ENCODE measurements at regions not wholly inside any gene's neighbourhood (a gene's known extent, or its start where the extent isn't known, plus 50 kb on each side); places are given as distances from the start of the nearest gene placed in this dataset.
A peak's percentile ranks its signal among the peaks of the same experiment; 100 is the strongest.

DNA sequence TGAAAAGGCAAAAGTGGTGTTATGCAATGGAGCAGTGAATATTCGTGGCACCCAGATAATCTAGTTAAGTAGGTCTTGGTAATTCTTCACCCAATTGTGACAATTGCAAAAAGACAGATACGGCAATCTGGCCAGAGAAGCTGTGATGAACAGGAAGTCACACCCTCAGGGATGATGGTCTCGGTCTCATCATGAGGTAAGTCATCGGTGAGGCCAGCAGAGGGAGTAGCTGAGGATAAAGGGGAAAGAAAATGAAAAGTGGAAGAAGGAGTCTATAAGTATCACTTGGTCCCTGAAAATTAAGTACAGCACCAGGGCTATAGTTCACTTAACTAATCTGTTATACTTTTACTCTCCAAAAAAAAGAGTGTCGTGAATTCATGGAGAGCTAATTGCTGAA lies 258.8 kb upstream of the NCAM2 start:
- no peak for DNase-seq

DNA sequence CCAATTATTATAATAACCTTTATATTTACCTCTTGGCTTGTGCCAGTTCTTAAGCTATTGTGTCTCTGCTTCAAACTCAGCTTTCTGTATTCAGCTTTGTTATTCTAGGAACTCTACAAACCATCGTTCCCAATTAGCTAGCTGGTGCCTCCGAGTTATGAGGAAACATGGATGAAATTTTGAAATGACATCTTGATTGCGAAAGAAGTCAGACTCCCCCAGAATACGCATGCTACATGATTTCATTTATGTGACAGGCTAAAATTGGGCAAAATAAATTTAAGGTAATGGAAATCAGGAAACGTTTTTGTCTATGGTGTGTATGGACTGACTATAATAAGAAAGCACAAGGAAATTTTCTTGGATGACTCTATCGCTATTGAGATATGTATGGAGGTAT lies 256.8 kb upstream of the NCAM2 start:
- intact Hi-C loops (cut with DNase I), result no loop called here
- DNase-seq, result no peak

More for the DNA sequence above, 258.8 kb upstream of the NCAM2 start:
- intact Hi-C loops (cut with DNase I), result no loop called here

DNA sequence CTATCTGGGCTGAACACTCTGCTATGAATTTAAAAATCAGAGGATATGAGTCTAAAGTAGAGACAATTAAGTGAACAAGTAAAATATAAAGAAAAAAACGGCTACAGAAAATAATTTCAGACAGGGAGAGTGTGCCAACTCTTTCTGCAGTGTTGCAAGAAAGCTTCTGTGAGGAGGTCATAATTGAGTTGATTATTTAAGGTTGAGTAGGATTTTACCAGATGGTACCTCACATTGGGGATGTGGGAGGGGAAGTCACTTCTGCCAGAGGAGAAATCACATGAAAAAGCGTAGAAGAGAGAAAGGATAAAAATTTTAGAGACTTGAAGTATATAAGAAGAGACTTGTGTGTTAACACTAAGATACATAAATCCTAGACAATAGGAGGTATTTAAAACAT lies 238.0 kb upstream of the NCAM2 start:
- no peak for DNase-seq
- intact Hi-C loops (cut with DNase I), result no loop called here

DNA sequence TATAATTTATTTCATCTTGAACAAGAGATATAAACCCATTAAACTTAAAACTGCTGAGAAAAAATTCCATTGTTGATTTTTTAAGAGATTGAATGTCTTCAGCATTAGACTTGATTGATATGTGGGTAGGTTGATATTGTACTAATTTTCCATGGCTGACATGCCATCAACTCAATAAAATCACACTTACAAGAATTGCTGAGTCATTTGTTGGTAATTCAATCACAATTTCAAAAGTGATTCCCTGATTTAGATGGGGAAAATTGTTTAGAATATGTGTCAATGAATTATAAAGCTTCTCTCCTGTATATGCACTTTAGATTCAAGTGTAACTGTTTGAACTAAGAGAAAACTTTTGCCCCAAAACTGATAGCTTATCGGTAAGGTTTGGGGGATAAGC lies 223.5 kb upstream of the NCAM2 start:
- intact Hi-C loops (cut with DNase I), result no loop called here
- no peak for DNase-seq

DNA sequence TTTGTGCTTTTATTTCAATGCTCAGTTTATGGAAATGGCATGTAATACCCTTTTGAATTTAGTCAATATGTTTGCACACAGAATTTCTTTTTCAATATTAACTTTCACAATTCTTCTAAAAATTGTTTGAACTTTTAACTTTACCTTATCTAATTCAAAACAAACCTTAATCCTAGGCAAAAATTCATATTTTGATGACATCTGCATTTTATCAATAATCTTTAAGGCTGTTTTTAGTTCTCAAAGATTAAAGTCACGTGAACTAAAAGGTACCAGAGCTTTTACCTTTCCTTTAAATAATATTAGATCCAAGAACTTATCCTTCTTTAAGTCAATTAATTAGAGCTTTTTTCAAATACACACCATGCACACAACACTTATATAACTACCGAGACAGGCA lies 218.9 kb upstream of the NCAM2 start:
- no peak for DNase-seq
- intact Hi-C loops (cut with DNase I), result no loop called here

DNA sequence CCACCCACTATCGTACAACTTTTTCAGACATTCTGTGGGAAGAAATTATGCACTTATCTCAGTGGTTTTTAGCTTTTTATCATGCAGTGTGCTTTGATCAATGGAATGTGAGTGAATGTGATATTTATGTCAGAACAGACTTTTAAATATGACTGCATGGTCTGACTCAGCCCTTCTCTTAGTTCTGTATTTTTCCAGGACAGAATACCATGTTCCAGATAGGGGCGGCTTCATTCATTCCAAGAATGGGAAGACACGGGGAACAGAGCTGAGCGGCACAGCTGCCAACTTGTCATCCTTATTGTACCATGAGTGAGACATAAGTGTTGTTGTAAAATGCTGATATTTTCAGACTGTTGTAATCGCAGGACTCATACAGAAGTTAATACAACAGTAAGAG lies 214.6 kb upstream of the NCAM2 start:
- intact Hi-C loops (cut with DNase I), result no loop called here
- peak in 6 of 10 donors; percentile 25 to 88 (median 64) for DNase-seq

DNA sequence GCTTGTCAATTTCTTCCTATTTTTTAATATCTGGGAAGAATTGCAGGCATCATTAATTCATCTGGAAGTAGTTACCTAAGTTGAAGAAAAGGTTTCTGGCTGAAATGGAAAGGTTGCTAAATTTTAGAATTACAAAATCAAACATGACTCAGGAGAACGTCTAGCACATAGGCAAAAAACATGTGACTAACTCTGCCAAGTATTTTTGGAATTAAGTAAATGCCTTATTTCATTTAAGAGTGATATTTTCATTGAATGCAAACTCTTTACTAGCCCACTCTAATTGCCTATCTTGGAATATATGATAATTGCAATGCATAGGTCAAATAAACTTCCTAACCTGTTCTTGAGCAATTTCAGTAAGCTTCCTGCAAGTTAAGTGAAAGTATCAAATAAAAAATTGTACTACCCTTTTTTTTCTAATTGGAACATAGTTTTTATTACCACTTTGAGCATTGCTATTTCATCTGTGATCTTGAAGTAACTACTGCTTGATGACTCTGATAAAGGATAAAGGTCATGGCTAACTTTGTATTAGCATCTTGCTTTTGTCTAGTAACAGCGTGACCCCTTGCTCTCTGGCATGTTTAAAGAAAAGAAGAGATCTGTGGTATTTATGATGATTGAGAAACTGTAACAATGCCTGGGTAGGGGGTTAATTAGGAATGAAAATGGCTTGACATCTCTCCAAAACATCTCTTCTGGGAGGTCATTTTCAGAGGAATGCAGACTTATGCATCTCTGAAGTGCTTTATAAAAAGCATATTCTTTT lies 208.3 kb upstream of the NCAM2 start:
- intact Hi-C loops (cut with DNase I), result no loop called here
- no peak for DNase-seq

DNA sequence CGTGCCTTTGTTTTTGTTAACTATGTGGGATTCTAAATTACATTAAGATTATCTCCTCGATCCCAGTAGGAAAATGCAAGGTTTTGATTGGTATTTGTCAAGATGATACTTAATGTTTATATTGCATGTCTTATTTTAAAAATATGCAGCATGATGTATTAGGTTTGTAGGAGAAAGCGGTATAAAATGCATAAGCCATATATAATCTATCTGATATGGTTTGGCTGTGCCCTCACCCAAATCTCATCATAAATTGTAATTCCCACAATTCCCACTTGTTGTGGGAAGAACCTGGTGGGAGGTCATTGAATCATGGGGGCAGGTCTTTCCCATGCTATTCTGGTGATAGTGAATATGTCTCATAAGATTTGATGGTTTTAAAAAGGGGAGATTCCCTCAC lies 198.1 kb upstream of the NCAM2 start:
- intact Hi-C loops (cut with DNase I), result loop anchor here (10.0 kb wide), 1 partner anchor 175 kb away; no protein-coding TSS in a partner anchor
- DNase-seq, result no peak

DNA sequence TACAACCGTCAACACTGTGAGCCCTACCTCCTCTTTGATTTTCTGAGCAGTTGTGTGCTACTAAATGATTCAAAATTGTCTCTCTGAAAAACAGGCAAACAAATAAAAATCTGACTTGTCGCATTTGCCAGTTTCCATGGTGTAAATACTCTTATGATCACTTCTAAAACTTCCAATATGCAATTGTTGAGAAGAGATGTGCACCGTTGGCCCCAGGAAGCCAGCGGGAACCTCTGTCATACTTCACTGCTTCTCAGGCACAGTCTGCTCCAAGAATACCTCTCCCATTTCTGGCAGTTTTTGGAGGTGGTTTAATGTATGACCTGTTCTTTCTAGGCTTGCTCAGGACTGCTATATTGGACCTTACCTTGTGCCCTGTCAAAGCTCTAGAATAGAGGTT lies 196.0 kb upstream of the NCAM2 start:
- peak in 4 of 10 donors; percentile 9 to 78 (median 54) for DNase-seq
- intact Hi-C loops (cut with DNase I), result loop anchor here (10.0 kb wide), 1 partner anchor 173 kb away; no protein-coding TSS in a partner anchor

DNA sequence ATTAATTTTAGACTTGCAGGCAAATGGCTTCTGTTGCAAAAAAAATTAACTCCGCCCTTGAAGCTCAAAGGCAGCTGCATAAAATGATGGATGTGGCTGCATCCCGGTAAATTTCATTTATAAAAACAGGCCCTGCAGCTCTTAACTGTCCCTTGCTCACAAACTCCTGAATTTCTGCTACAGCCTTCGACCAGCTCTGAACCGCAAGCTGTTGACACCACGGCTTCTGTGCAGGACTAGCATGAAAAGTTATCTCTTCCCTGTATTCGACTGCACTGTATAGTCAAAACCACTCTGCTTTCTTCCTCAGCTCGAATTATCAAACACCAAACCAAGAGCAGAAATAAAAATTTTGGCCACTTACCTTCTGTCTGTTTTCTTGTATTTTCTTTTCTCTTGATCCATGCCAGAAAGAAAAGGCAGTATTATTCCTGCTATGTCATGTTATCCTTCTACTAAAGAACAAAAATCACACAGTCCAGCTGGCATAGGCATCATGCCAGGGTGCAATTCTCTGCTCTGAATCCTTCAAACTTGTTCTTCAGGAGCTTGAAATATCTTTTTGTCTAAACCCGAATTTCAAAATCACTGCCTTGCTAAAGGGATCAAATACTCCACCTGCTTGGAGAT lies 195.5 kb upstream of the NCAM2 start:
- intact Hi-C loops (cut with DNase I), result loop anchor here (10.0 kb wide), 1 partner anchor 172 kb away; no protein-coding TSS in a partner anchor
- peak in 9 of 10 donors; percentile 14 to 86 (median 57) for DNase-seq

DNA sequence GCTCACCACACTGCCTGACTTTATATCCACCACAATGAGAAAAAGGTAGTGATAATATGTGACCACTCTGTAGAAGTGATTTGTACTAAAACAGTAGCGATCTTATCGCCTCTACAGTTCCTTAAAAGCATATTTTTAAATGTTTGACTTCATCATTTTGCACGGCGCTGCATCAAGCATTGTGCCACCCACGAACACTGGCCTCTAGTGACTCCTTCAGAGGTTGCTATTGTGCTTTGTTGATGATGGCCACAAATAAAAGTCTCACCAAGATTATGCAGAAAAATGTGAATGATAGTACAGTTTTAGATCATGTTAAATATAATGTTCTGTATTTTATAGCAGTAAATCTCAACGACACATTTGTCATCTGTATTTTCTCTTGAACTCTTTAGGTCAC lies 186.5 kb upstream of the NCAM2 start:
- DNase-seq, result no peak
- intact Hi-C loops (cut with DNase I), result no loop called here

DNA sequence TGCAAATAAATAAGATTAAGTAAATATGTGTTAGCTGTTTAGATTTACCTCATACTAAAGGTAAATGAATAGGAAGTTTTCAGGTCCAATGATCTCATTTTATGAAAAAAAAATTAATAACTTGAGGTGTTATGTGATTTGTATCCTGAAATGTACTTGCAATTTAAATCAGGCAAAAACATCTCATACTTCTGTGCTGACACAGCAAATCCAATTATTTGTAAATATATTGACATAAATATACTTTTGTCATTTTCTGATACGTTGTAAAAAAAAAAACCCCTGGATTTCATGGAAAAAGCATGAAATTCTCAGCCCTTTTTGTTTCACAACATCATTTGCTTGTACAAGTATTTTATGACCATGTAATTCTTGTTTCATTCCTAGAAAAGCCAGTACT lies 184.1 kb upstream of the NCAM2 start:
- DNase-seq, result no peak
- intact Hi-C loops (cut with DNase I), result no loop called here

DNA sequence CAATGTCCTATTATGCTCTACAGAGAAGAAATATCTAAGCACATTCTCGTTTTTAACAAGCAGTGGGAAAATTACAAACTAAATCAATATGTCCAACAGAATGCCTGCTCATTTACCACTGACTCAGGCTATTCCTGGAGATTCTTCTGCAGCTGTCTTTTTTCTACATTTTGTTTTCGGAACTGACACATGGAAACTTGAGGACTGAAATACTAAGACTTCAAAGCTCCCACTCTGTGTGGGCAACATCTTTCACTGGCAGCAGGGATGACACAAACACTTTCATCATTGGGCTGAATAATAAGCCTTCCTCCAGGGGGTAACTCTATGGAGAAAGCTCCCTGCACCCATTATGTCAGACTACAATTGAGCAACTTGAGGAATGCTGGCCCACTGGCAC lies 175.5 kb upstream of the NCAM2 start:
- intact Hi-C loops (cut with DNase I), result no loop called here
- DNase-seq, result no peak

DNA sequence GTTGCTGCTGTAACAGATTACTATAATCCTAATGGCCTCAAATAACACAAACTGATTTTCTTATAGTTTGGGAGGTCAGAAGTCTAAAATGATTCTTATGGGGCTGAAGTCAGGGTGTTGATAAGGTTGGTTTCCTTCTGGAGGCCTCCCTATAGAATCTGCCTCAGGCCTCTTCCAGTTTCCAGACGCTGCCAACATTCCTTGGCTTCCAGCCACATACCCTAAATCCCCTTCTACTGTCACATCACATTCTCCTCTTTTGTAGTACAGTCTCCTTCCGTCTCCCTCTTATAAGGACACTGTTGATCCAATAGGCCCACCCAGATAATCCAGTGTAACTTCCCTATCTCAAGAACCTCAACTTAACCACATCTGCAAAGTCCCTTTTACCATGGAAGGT lies 145.3 kb upstream of the NCAM2 start:
- DNase-seq, result no peak
- intact Hi-C loops (cut with DNase I), result no loop called here

DNA sequence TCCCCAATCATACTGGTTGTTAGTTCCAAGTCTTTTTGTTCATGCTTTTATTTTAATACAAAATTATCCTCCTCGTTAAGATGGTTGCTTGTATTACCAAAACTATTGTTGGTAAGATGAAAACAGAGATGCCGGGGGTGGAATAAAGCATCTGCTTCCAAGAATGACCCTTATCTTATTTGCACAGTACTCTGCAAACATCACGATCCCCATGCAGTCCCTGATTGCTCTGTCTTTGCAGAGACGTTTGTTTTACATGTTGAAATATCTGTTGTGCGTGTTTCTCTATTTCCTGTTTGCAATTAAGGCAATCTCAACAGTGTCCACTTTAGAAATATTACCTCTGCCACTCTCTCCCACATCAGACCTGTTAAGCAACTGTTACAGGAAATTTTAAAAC lies 141.3 kb upstream of the NCAM2 start:
- intact Hi-C loops (cut with DNase I), result no loop called here
- DNase-seq, result no peak

DNA sequence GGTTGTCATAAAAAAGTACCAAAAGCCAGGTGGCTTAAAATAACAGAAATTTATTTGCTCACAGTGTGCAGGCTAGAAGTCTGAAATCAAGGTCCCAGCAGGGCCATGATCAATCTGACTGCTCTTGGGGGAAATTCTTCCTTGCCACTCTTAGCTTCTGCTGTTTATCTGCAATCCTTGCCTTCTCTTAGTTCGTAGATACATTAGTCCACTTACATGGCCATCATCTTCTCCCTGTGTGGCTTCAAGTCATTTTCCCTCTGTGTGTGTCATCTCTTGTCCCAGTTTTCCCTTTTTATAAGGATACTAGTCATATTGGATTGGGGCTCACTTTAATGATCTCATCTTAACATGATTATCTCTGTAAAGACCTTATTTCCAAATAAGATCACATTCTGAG lies 124.0 kb upstream of the NCAM2 start:
- intact Hi-C loops (cut with DNase I), result no loop called here
- no peak for DNase-seq

DNA sequence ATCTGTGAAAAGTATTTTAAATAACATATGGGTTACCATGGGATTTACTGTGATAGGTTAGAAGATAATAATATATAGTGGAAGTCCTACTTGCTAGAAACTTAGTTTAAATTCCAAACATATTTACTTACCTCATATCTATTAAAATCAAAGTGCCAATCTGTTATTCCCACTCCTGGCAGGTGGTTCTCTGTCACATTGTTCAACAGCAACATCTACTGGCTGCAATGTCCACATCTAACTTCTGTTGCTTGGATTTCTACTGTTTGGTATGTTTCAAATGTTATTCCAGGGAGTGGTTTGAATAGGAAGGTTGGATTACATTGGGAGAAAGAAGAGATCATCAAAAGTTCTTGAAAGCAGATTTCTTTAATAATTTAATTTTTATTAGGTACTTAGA lies 122.5 kb upstream of the NCAM2 start:
- DNase-seq, result no peak
- intact Hi-C loops (cut with DNase I), result no loop called here

DNA sequence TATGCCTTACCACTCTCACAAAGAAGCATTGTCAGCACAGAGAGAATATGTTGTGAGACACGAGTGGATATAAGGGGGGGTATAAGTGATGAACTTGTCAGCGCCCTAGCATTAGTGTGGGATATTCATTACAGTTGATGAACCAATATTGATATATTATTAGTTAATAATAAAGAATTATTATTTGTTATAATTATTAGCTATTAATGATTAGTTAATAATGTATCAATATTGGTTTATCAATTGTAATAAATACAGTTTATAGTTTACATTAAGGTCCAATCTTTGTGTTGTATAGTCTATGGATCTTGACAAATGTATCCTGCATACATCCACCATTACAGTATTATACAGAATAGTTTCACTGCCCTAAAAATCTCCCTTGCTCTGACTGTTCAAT lies 120.2 kb upstream of the NCAM2 start:
- intact Hi-C loops (cut with DNase I), result no loop called here
- no peak for DNase-seq

DNA sequence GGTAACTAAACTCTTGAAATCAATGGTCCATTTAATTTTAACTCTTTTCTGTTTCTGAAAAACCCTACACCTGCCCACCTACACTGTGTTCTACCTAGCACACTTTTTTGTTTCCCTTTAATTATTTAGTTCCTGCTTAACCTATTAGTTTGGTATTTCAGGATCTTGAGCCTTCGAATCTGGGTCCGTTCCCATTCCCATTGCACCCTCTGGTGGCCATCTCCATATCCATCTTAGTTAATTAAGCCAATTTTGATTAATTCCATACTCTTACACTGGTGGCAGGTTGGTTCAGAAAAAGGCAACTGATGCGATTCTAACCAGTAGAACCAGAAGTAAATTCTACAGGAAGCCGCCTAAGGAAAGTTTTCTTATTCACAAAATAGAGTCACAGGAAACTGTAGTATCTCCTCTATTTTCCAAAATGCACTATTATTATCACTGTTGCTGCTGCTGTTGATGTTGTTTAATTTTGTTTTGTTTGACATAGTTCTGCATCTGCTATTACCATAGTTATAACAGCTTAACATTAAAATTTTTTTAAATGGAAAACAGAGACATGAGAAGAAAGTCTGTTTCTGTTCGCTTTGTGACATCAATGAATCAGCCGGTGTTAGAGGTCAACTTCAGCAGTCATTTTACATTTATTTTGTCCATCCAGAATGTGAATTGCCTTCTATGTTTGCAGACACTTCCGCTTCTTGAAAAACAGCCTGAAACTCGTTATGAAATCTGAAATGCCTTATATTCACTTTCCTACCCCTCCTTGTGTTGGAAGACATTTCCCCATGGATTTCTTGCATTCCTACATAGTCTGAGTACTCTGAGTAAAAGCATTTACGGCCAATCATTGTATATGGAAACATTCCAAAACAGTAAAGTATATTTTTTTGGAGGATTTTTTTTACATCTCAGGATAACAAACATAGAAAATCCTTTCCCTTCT lies 115.5 kb upstream of the NCAM2 start:
- intact Hi-C loops (cut with DNase I), result no loop called here

DNA sequence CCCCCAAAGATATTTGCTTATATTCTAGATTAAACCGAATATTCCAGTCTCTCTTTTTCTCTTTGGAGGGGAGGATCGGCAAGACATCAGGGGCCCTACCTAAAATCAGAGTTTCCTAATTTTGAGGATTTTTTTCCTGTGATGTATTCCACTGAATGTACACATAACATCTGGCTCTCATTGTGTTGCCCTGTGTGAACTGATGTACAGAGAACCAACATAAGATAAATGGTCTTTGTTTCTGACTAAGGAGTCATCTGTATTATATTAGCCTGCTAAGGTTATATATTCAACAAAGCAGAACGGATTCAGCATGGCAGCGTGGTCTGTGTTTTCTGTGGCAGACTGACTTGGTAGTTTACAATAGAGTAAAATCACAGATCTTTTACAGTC lies 114.8 kb upstream of the NCAM2 start:
- intact Hi-C loops (cut with DNase I), result no loop called here
- DNase-seq, result no peak

More for the DNA sequence above, 115.5 kb upstream of the NCAM2 start:
- DNase-seq, result peak in 7 of 10 donors; percentile 16 to 82 (median 50)

DNA sequence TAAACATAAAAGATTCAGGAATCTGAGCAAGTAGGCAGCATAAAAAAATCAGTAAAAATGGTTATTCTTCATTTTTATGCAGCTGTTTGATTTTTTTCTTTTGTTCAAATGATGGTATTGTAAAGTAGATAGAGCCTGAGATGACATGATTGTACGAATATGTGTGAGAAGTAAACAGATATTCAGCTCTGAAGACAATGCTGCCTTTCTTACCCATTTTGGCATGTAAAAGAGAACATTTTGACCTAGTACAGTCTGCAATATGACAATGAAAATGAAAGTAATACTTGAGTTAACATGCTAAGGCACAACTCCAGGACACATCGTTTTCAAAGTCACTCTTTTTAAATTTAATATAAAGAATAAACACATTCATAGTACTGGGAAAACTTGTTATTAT lies 95.7 kb upstream of the NCAM2 start:
- DNase-seq, result no peak
- intact Hi-C loops (cut with DNase I), result loop anchor here (10.0 kb wide), 1 partner anchor 62 kb away; no protein-coding TSS in a partner anchor
